Neuronal stem cell (in vitro differentiated cells): ENCODE measurements at regions not wholly inside any gene's neighbourhood (a gene's known extent, or its start where the extent isn't known, plus 50 kb on each side); places are given as distances from the start of the nearest gene placed in this dataset.

Experiments used
- DNase-seq: peaks from one replicate; pipeline ENCODE4 v3.0.0-alpha.2; 2013; ENCODE audit warnings: low spot score
- H2AFZ ChIP-seq: one replicate; pipeline ENCODE4 v1.6.1; 2013; ENCODE audit warnings: mild to moderate bottlenecking, low read length, inconsistent platforms
- H2AK5ac ChIP-seq: 2 replicates; pipeline ENCODE4 v1.6.1; 2013; ENCODE audit warnings: low read depth, mild to moderate bottlenecking, inconsistent platforms, low read length, moderate library complexity, mixed read lengths
- H2BK120ac ChIP-seq: 2 replicates; pipeline ENCODE4 v1.6.1; 2013; ENCODE audit warnings: low read depth, mild to moderate bottlenecking, inconsistent platforms, low read length, moderate library complexity, mixed read lengths
- H2BK12ac ChIP-seq: one replicate; pipeline ENCODE4 v1.6.1; 2013; ENCODE audit warnings: low read length, inconsistent platforms
- H2BK15ac ChIP-seq: 2 replicates; pipeline ENCODE4 v1.6.1; 2013; ENCODE audit warnings: mild to moderate bottlenecking, low read length, inconsistent platforms, mixed read lengths
- H2BK5ac ChIP-seq: one replicate; pipeline ENCODE4 v1.6.1; 2013; ENCODE audit warnings: inconsistent platforms, mild to moderate bottlenecking, low read length, moderate library complexity
- H3K14ac ChIP-seq: one replicate; pipeline ENCODE4 v1.6.1; 2013; ENCODE audit warnings: low read length, inconsistent platforms
- H3K18ac ChIP-seq: 2 replicates; pipeline ENCODE4 v1.6.1; 2013; ENCODE audit warnings: low read length, inconsistent platforms
- H3K23ac ChIP-seq: 2 replicates; pipeline ENCODE4 v1.6.1; 2013; ENCODE audit warnings: low read depth, mild to moderate bottlenecking, mixed read lengths, low read length, inconsistent platforms; ENCODE audit not compliant: poor library complexity
- H3K27ac ChIP-seq: replicated peaks from 3 replicates; pipeline ENCODE4 v1.5.1; 2013; ENCODE audit warnings: low read length, inconsistent platforms
- H3K27me3 ChIP-seq, 3 experiments: 2 replicates each; pipeline ENCODE4 v1.6.1; 2013; ENCODE audit warnings: low read length in 3 of 3, mild to moderate bottlenecking in 2 of 3, inconsistent platforms in 1 of 3, low read depth in 1 of 3, mixed read lengths in 1 of 3, moderate library complexity in 1 of 3; ENCODE audit not compliant: control insufficient read depth in 3 of 3, insufficient read depth in 3 of 3
- H3K36me3 ChIP-seq, 2 donors: replicated peaks in 1 of 2; 2 replicates each; pipeline ENCODE4 v1.6.1; 2013; ENCODE audit warnings: low read length in 2 of 2; ENCODE audit not compliant: control insufficient read depth in 2 of 2, insufficient read depth in 2 of 2
- H3K4ac ChIP-seq: 2 replicates; pipeline ENCODE4 v1.6.1; 2013; ENCODE audit warnings: inconsistent platforms, mild to moderate bottlenecking, low read length, moderate library complexity
- H3K4me1 ChIP-seq, 2 donors: 1 replicate in 1 of 2; 2 replicates in 1 of 2; pipeline ENCODE4 v1.6.1; 2013; ENCODE audit warnings: low read length in 2 of 2, low read depth in 1 of 2; ENCODE audit not compliant: control insufficient read depth in 2 of 2, insufficient read depth in 1 of 2
- H3K4me2 ChIP-seq: one replicate; pipeline ENCODE4 v1.6.1; 2013; ENCODE audit warnings: mild to moderate bottlenecking, low read length, inconsistent platforms; ENCODE audit not compliant: insufficient read depth, poor library complexity, severe bottlenecking
- H3K4me3 ChIP-seq, 2 donors: 2 replicates each; pipeline ENCODE4 v1.5.1; 2013; ENCODE audit warnings: low read length in 2 of 2, mild to moderate bottlenecking in 2 of 2, inconsistent platforms in 1 of 2, moderate library complexity in 1 of 2
- H3K79me1 ChIP-seq: one replicate; pipeline ENCODE4 v1.6.1; 2013; ENCODE audit warnings: low read depth, mild to moderate bottlenecking, inconsistent platforms, low read length, moderate library complexity
- H3K9ac ChIP-seq: one replicate; pipeline ENCODE4 v1.6.1; 2013; ENCODE audit warnings: mild to moderate bottlenecking, low read depth, low read length, inconsistent platforms; ENCODE audit not compliant: poor library complexity
- H3K9me3 ChIP-seq, 2 donors: replicated peaks in 1 of 2; 2 replicates each; pipeline versions ENCODE3 to v1.6.1; 2013; ENCODE audit warnings: low read length in 2 of 2, mild to moderate bottlenecking in 2 of 2, inconsistent platforms in 1 of 2, low read depth in 1 of 2, mixed read lengths in 1 of 2, moderate library complexity in 1 of 2; ENCODE audit not compliant: control insufficient read depth in 2 of 2, insufficient read depth in 1 of 2
- H4K8ac ChIP-seq: one replicate; pipeline ENCODE4 v1.6.1; 2013; ENCODE audit warnings: low read depth, mild to moderate bottlenecking, inconsistent platforms, low read length, moderate library complexity
- H4K91ac ChIP-seq: one replicate; pipeline ENCODE4 v1.6.1; 2013; ENCODE audit warnings: low read length, low read depth, mild to moderate bottlenecking, inconsistent platforms; ENCODE audit not compliant: poor library complexity
- WGBS, 2 donors: extraction: QIAGEN DNeasy Blood & Tissue Kit; methylation state at CpG; one replicate each; pipeline ENCODE4 v1.1.7; 2013; ENCODE audit warnings: missing lambda C conversion rate in 2 of 2, mixed read lengths in 1 of 2; ENCODE audit not compliant: insufficient read length in 2 of 2, insufficient replicate concordance in 1 of 2; ENCODE audit errors: extremely low coverage in 2 of 2; 5-methylcytosine and 5-hydroxymethylcytosine counted together

- Histone ChIP-seq H3K14ac (no peak overlapping the region), H2AFZ (no peak overlapping the region), H3K4me2 (no peak overlapping the region), H3K23ac (no peak overlapping the region), H3K4me1 (peaks cover 14 to 30% of the 10 kb centered on the region in 2 donors), H3K18ac (no peak overlapping the region), H2BK120ac (no peak overlapping the region), H2BK12ac (no peak overlapping the region), H2BK15ac (no peak overlapping the region), H2AK5ac (no peak overlapping the region), H4K8ac (no peak overlapping the region), H3K27ac (peak overlapping the region; percentile 6), H2BK5ac (no peak overlapping the region), H3K79me1 (no peaks in the 10 kb centered on the region), H3K4ac (no peak overlapping the region), H3K9ac (no peak overlapping the region), H3K9me3 (no peaks in the 10 kb centered on the region), H3K4me3 (no peak overlapping the region), H4K91ac (no peak overlapping the region), H3K27me3 (no peaks in the 10 kb centered on the region), H3K36me3 (no peaks in the 10 kb centered on the region)
- WGBS, 2 donors: no CpG with 5 or more reads among the region's 3 CpGs
- no peak for DNase-seq
Measured at GRCh38 chrX:137233478-137233877, 199.7 kb upstream of the GPR101 start.

- H2BK120ac ChIP-seq: no peak overlapping the region
Measured at GRCh38 chrX:137227151-137227550, 193.4 kb upstream of the GPR101 start.

GRCh38 chrX:137215467-137215866 is 181.7 kb upstream of the GPR101 start:
- no peak for DNase-seq
- no peak overlapping the region for H4K8ac ChIP-seq
- H4K91ac ChIP-seq: no peak overlapping the region
- H3K4me2 ChIP-seq: no peak overlapping the region
- no peak overlapping the region for H3K18ac ChIP-seq
- H2BK12ac ChIP-seq: no peak overlapping the region
- no peak overlapping the region for H2AFZ ChIP-seq
- H3K27ac ChIP-seq: no peak overlapping the region
- H3K9ac ChIP-seq: no peak overlapping the region
- no peak overlapping the region for H2AK5ac ChIP-seq
- no CpG with 5 or more reads among the region's 1 CpG for WGBS, 2 donors
- H2BK5ac ChIP-seq: no peak overlapping the region
- H3K4ac ChIP-seq: no peak overlapping the region
- H2BK120ac ChIP-seq: no peak overlapping the region
- H3K9me3 ChIP-seq: peaks cover 0 to 4% of the 10 kb centered on the region in 2 donors
- H3K14ac ChIP-seq: no peak overlapping the region
- no peak overlapping the region for H3K23ac ChIP-seq
- no peaks in the 10 kb centered on the region for H3K27me3 ChIP-seq
- no peak overlapping the region for H2BK15ac ChIP-seq
- H3K4me3 ChIP-seq: no peak overlapping the region
- no peaks in the 10 kb centered on the region for H3K79me1 ChIP-seq
- peaks cover 3 to 6% of the 10 kb centered on the region in 2 donors for H3K4me1 ChIP-seq
- H3K36me3 ChIP-seq: no peaks in the 10 kb centered on the region

More at GRCh38 chrX:137227151-137227550, 193.4 kb upstream of the GPR101 start:
- H3K9ac ChIP-seq: no peak overlapping the region
- DNase-seq: no peak
- no peaks in the 10 kb centered on the region for H3K79me1 ChIP-seq
- H3K36me3 ChIP-seq: no peaks in the 10 kb centered on the region
- H3K14ac ChIP-seq: no peak overlapping the region
- no peak overlapping the region for H2BK15ac ChIP-seq
- no peak overlapping the region for H3K23ac ChIP-seq
- H3K4me2 ChIP-seq: no peak overlapping the region
- no peak overlapping the region for H2AFZ ChIP-seq
- no CpG with 5 or more reads among the region's 2 CpGs for WGBS, 2 donors
- H2BK12ac ChIP-seq: no peak overlapping the region
- no peak overlapping the region for H3K27ac ChIP-seq
- H3K4me1 ChIP-seq: peaks cover 0 to under 1% of the 10 kb centered on the region in 2 donors
- no peak overlapping the region for H3K18ac ChIP-seq
- no peak overlapping the region for H4K91ac ChIP-seq
- H4K8ac ChIP-seq: no peak overlapping the region
- H2BK5ac ChIP-seq: no peak overlapping the region
- no peak overlapping the region for H2AK5ac ChIP-seq
- no peaks in the 10 kb centered on the region for H3K9me3 ChIP-seq
- no peak overlapping the region for H3K4ac ChIP-seq
- no peaks in the 10 kb centered on the region for H3K27me3 ChIP-seq
- H3K4me3 ChIP-seq: no peak overlapping the region

GRCh38 chrX:137212078-137212632 is 178.4 kb upstream of the GPR101 start:
- peaks cover 0 to 4% of the 10 kb centered on the region in 2 donors for H3K9me3 ChIP-seq
- no peak overlapping the region for H2BK5ac ChIP-seq
- no peak overlapping the region for H2AFZ ChIP-seq
- no peak overlapping the region for H3K4me3 ChIP-seq
- no peak overlapping the region for H3K4me2 ChIP-seq
- H3K18ac ChIP-seq: no peak overlapping the region
- no peak overlapping the region for H3K14ac ChIP-seq
- H2BK12ac ChIP-seq: no peak overlapping the region
- no peak overlapping the region for H4K91ac ChIP-seq
- no peaks in the 10 kb centered on the region for H3K79me1 ChIP-seq
- H2AK5ac ChIP-seq: no peak overlapping the region
- H4K8ac ChIP-seq: no peak overlapping the region
- DNase-seq: no peak
- no peak overlapping the region for H3K9ac ChIP-seq
- H2BK120ac ChIP-seq: no peak overlapping the region
- no CpG with 5 or more reads among the region's 4 CpGs for whole genome bisulfite sequencing, 2 donors
- peaks cover 6% of the 10 kb centered on the region in 2 donors for H3K4me1 ChIP-seq
- no peak overlapping the region for H3K4ac ChIP-seq
- no peak overlapping the region for H2BK15ac ChIP-seq
- H3K36me3 ChIP-seq: no peaks in the 10 kb centered on the region
- no peak overlapping the region for H3K27ac ChIP-seq
- no peak overlapping the region for H3K23ac ChIP-seq
- no peaks in the 10 kb centered on the region for H3K27me3 ChIP-seq
